ENCODE measurements at regions not wholly inside any gene's neighbourhood (a gene's known extent, or its start where the extent isn't known, plus 50 kb on each side); places are given as distances from the start of the nearest gene placed in this dataset.
"Not testable (repeated sequence)": the region's sequence is repeated elsewhere in the genome, so short reads cannot be mapped to it uniquely, and the experiment has no call there.

DNA sequence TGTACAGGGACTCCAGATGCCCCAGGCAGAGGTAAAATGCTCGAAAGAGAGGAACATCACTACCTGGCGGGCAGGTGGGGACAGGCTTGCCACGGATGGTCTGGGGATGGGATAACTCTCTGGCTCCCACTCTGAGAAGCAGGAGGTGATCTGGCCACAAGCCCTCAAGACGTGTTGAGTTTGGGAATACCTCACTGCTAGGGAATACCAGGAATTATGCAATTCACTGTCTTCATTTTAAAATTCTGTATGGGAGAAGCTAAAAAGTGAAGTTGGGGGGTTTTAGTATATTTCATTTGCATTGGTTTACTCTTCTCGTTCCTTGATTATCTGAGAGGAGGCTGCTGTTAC, 510.4 kb downstream of the CCDC171 start:
- no peaks in the 10 kb centered on the region for H3K9me3 ChIP-seq (ENCODE audit: control insufficient read depth, low read depth, low read length)
- H3K36me3 ChIP-seq (ENCODE audit: control insufficient read depth in 2 of 2, extremely low read depth in 1 of 2, insufficient read depth in 2 of 2, low read length in 2 of 2), result no peaks in the 10 kb centered on the region
- no peak overlapping the region for H3K4me3 ChIP-seq (ENCODE audit: control insufficient read depth in 2 of 3, extremely low read depth in 1 of 3, insufficient read depth in 2 of 3, low read depth in 1 of 3, low read length in 3 of 3)
- H3K79me2 ChIP-seq (ENCODE audit: control insufficient read depth, insufficient read depth, low read length), result no peaks in the 10 kb centered on the region
- DNase-seq (ENCODE audit: low read depth, low spot score) (no peak), FAIRE-seq (no peak)
- H3K27me3 ChIP-seq (ENCODE audit: control insufficient read depth, extremely low read depth, insufficient read depth, low read length), result no peaks in the 10 kb centered on the region
- peak overlapping the region; percentile 80 for H3K27ac ChIP-seq (ENCODE audit: control insufficient read depth, insufficient read depth, low read length)
- peak overlapping the region; percentile 10 for H2AFZ ChIP-seq (ENCODE audit: control insufficient read depth, low read length)
- peaks cover 47% of the 10 kb centered on the region for H3K4me1 ChIP-seq (ENCODE audit: control insufficient read depth, extremely low read depth, insufficient read depth, low read length)
- no peaks in the 10 kb centered on the region for H4K20me1 ChIP-seq (ENCODE audit: control insufficient read depth, extremely low read depth, insufficient read depth, low read length)
- TF ChIP-seq, protein P1, sequence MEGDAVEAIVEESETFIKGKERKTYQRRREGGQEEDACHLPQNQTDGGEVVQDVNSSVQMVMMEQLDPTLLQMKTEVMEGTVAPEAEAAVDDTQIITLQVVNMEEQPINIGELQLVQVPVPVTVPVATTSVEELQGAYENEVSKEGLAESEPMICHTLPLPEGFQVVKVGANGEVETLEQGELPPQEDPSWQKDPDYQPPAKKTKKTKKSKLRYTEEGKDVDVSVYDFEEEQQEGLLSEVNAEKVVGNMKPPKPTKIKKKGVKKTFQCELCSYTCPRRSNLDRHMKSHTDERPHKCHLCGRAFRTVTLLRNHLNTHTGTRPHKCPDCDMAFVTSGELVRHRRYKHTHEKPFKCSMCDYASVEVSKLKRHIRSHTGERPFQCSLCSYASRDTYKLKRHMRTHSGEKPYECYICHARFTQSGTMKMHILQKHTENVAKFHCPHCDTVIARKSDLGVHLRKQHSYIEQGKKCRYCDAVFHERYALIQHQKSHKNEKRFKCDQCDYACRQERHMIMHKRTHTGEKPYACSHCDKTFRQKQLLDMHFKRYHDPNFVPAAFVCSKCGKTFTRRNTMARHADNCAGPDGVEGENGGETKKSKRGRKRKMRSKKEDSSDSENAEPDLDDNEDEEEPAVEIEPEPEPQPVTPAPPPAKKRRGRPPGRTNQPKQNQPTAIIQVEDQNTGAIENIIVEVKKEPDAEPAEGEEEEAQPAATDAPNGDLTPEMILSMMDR (optimal IDR thresholded peaks at IDR 0.05 in 1 of 3, IDR thresholded peaks at IDR 0.05 in 1 of 3, conservative IDR thresholded peaks at IDR 0.05 in 1 of 3; ENCODE audit: extremely low read depth in 1 of 3, insufficient read depth in 2 of 3, low read length in 3 of 3), result no peak
- no peak for TF ChIP-seq EZH2 (IDR thresholded peaks at IDR 0.05; ENCODE audit: low read length)
- H3K9me1 ChIP-seq (ENCODE audit: control insufficient read depth, extremely low read depth, insufficient read depth, low read length), result no peaks in the 10 kb centered on the region
- H3K4me2 ChIP-seq (ENCODE audit: control insufficient read depth, extremely low read depth, insufficient read depth, low read depth, low read length), result peak overlapping the region; percentile 38
- peak overlapping the region; percentile 18 for H3K9ac ChIP-seq (ENCODE audit: control insufficient read depth, extremely low read depth, insufficient read depth, low read length)
- dilution Hi-C loops (cut with MboI; ENCODE audit: extremely low pct_ligation_motif_present, low sequenced_read_pairs), result no loop called here

DNA sequence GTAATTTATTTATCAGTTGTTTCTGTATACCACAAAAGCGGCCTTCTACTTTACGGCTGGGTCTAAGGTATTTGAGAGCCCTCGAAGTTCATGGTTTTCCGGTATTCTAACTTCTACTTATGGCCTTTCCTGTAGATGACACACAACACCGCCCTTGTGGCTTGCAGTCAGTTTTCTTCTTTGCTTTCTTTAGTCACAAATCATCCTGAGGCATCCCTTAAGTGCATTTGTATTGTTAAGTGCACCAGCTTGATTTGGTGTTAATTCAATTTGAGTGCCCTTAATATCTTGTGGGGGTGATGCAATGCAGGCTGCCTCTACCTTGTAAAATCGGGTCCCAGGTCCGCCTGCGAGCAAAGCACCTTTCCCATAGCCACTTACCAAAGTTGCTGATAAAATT, 511.9 kb downstream of the CCDC171 start:
- Histone ChIP-seq H3K4me2 (ENCODE audit: control insufficient read depth, extremely low read depth, insufficient read depth, low read depth, low read length) (no peak overlapping the region), H3K36me3 (ENCODE audit: control insufficient read depth in 2 of 2, extremely low read depth in 1 of 2, insufficient read depth in 2 of 2, low read length in 2 of 2) (no peaks in the 10 kb centered on the region), H3K27me3 (ENCODE audit: control insufficient read depth, extremely low read depth, insufficient read depth, low read length) (no peaks in the 10 kb centered on the region), H4K20me1 (ENCODE audit: control insufficient read depth, extremely low read depth, insufficient read depth, low read length) (no peaks in the 10 kb centered on the region), H3K27ac (ENCODE audit: control insufficient read depth, insufficient read depth, low read length) (no peak overlapping the region), H2AFZ (ENCODE audit: control insufficient read depth, low read length) (no peak overlapping the region), H3K9ac (ENCODE audit: control insufficient read depth, extremely low read depth, insufficient read depth, low read length) (no peak overlapping the region), H3K9me1 (ENCODE audit: control insufficient read depth, extremely low read depth, insufficient read depth, low read length) (no peaks in the 10 kb centered on the region), H3K4me3 (ENCODE audit: control insufficient read depth in 2 of 3, extremely low read depth in 1 of 3, insufficient read depth in 2 of 3, low read depth in 1 of 3, low read length in 3 of 3) (no peak overlapping the region), H3K9me3 (ENCODE audit: control insufficient read depth, low read depth, low read length) (no peaks in the 10 kb centered on the region), H3K79me2 (ENCODE audit: control insufficient read depth, insufficient read depth, low read length) (no peaks in the 10 kb centered on the region), H3K4me1 (ENCODE audit: control insufficient read depth, extremely low read depth, insufficient read depth, low read length) (peaks cover 40% of the 10 kb centered on the region)
- no peak for FAIRE-seq
- no peak for DNase-seq (ENCODE audit: low read depth, low spot score)
- dilution Hi-C loops (cut with MboI; ENCODE audit: extremely low pct_ligation_motif_present, low sequenced_read_pairs), result no loop called here
- TF ChIP-seq, protein P1 (optimal IDR thresholded peaks at IDR 0.05 in 1 of 3, IDR thresholded peaks at IDR 0.05 in 1 of 3, conservative IDR thresholded peaks at IDR 0.05 in 1 of 3; ENCODE audit: extremely low read depth in 1 of 3, insufficient read depth in 2 of 3, low read length in 3 of 3), result no peak
- TF ChIP-seq EZH2 (IDR thresholded peaks at IDR 0.05; ENCODE audit: low read length), result no peak

DNA sequence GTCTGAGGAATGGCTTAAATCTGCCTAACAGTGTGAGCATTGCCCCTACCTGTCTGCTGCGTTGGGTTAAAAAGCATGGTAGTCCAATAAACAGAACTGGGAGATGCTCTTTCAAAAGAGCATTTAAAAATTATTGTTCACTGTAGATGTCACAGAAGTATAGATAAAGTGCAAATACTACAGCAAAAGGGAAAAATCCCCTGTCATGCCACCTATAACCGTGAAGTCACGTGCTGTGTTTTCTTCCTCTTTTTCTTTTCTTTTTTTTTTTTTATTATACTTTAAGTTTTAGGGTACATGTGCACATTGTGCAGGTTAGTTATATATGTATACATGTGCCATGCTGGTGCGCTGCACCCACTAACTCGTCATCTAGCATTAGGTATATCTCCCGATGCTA, 513.4 kb downstream of the CCDC171 start:
- peaks cover 30% of the 10 kb centered on the region for H3K4me1 ChIP-seq (ENCODE audit: control insufficient read depth, extremely low read depth, insufficient read depth, low read length)
- H3K4me3 ChIP-seq (ENCODE audit: control insufficient read depth in 2 of 3, extremely low read depth in 1 of 3, insufficient read depth in 2 of 3, low read depth in 1 of 3, low read length in 3 of 3); H4K20me1 ChIP-seq (ENCODE audit: control insufficient read depth, extremely low read depth, insufficient read depth, low read length); H3K9ac ChIP-seq (ENCODE audit: control insufficient read depth, extremely low read depth, insufficient read depth, low read length); H2AFZ ChIP-seq (ENCODE audit: control insufficient read depth, low read length); H3K9me1 ChIP-seq (ENCODE audit: control insufficient read depth, extremely low read depth, insufficient read depth, low read length); FAIRE-seq; H3K79me2 ChIP-seq (ENCODE audit: control insufficient read depth, insufficient read depth, low read length); H3K27ac ChIP-seq (ENCODE audit: control insufficient read depth, insufficient read depth, low read length); dilution Hi-C loops (cut with MboI; ENCODE audit: extremely low pct_ligation_motif_present, low sequenced_read_pairs); H3K36me3 ChIP-seq (ENCODE audit: control insufficient read depth in 2 of 2, extremely low read depth in 1 of 2, insufficient read depth in 2 of 2, low read length in 2 of 2); H3K27me3 ChIP-seq (ENCODE audit: control insufficient read depth, extremely low read depth, insufficient read depth, low read length); H3K9me3 ChIP-seq (ENCODE audit: control insufficient read depth, low read depth, low read length); DNase-seq (ENCODE audit: low read depth, low spot score); H3K4me2 ChIP-seq (ENCODE audit: control insufficient read depth, extremely low read depth, insufficient read depth, low read depth, low read length): not testable (repeated sequence)
